ENCODE measurements at regions not wholly inside any gene's neighbourhood (a gene's known extent, or its start where the extent isn't known, plus 50 kb on each side); places are given as distances from the start of the nearest gene placed in this dataset.

- no peak for DNase-seq
These were observed 369.0 kb upstream of the CDIN1 start for GRCh38 chr15:36210426-36210825.

- no peak for DNase-seq
These were observed 361.1 kb upstream of the CDIN1 start for GRCh38 chr15:36218322-36218721.

- no peak for DNase-seq
These were observed 360.4 kb upstream of the CDIN1 start for GRCh38 chr15:36218991-36219390.

DNA sequence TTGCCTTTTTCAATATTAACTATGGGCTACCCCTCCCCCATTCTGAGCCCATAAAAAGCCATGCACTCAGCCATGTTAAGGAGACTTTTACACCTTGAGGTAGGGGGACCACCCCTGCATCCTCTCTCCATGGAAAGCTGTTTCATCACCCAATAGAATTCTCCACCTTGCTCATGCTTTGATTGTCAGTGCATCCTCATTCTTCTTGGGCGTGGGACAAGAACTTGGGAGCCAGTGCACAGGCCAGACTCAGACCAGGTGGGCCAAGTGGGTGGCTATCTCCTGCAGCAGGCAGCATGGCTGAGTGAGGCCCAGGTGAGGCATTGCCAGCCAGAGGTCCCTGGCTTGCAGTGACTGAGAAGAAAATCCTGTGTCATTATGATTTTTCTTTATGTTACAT, 357.4 kb upstream of the CDIN1 start:
- no peak for DNase-seq

DNA sequence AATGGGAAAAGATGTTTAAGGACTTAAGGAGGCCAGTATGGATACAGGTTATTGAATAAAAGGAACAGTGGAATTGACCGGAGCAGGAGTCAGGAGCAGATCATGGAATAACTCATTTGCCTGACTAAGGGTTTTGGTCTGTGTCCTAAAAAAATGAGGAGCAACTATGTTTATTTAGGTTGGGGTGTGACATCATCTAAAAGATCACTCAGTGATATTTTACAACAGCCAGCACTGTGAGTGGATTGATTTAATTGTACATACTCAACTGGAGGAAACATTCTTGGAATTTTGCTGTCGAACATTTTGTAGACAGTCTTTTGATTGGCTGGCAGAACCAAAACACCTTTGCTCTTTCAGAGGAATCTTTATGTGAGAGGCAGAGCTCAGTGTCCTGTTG, 348.6 kb upstream of the CDIN1 start:
- DNase-seq, result no peak

GRCh38 chr15:36232491-36232890, 346.9 kb upstream of the CDIN1 start:
- DNase-seq, result no peak

GRCh38 chr15:36234743-36235142, 344.7 kb upstream of the CDIN1 start:
- no peak for DNase-seq

DNA sequence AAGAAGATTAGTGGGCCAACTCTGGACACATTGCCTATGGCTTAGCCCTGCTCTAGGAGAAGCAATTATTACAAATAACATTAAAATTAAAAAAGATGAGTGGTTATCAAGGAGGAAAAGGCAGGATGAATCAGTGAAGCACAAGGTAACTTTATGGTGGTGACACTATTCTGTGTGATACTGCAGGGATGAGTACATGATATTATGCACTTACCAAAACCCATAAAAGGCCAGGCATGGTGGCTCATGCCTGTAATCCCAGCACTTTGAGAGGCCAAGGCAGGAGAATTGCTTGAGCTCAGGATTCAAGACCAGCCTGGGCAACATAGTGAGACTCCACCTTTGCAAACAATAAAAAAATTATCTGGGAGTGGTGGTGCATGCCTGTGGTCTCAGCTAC, 344.3 kb upstream of the CDIN1 start:
- no peak for DNase-seq

DNA sequence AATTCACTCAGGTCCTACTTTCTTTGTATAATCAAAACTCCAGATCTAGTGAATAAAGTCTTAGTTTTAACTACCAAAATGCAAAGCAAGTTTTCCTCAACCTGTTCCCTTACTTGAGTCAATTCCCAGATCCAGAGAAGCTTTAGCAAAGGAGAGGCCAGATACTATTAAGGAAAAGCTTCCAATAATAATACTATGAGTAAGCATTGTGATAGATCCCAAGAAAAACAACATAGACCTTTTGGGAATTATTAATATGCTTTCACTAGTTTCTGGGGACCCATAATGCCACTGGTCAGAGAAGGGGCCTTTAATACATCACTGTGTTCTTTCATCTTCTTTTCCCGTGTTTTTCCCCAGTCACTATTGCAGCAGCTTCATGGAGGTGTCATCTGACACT, 339.9 kb upstream of the CDIN1 start:
- DNase-seq, result no peak

DNA sequence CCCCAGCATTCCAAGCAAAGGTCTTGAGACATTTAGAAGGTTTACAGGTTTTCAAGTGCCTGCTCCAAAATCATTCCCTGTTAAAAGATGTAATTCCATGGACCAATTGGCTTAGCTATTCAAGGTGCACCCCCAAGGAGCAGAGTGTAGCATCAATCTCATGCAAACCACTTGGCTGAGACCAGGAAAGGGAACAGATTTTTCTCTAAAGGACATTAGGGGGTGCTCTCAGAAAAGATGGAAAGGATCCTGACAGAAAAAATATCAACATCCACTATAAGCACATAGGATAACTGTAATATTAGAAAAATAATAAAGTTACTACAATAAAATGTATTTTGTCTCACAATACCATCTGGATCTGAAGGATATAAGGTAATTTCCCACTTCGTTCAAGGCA, 328.0 kb upstream of the CDIN1 start:
- DNase-seq, result no peak

DNA sequence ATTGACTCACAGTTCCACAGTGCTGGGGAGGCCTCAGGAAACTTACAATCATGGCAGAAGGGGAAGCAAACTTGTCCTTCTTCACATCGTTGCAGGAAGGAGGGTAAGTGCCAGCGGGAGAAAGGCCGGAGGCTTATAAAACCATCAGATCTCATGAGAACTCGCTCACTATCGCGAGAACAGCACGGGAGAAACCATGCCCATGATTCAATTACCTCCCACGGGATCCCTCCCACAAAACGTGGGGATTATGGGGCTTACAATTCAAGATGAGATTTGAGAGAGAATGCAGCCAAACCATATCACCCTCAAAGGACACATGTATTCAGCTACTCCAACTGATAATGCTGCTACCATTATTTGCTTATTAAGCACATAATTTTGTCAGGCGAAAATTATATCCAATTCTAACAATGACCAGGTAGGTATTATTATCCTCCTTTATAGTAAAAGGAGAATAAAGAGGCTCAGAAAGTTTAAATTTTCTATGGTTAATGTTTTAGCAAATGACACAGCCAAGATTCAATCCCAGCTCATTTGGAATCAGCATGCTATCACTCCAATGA, 327.2 kb upstream of the CDIN1 start:
- DNase-seq, result no peak

DNA sequence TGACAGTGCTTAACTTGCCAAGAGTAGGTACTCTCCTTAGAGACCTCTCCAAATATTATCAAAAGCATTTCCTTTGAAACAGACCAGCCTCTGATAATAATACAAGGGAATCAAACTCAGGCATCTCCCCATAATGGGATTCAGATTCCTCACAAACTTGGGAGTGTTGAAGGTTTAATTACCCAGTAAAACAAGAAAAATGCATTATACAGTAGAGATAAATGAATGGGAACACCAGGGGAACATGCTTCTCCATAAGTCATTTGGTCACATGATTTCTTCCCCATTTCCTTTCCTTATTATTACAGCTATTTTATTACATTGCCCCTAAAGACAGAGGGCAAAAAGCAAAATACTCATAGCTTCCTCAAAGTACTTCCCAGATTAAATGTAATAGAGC, 325.0 kb upstream of the CDIN1 start:
- DNase-seq, result no peak

DNA sequence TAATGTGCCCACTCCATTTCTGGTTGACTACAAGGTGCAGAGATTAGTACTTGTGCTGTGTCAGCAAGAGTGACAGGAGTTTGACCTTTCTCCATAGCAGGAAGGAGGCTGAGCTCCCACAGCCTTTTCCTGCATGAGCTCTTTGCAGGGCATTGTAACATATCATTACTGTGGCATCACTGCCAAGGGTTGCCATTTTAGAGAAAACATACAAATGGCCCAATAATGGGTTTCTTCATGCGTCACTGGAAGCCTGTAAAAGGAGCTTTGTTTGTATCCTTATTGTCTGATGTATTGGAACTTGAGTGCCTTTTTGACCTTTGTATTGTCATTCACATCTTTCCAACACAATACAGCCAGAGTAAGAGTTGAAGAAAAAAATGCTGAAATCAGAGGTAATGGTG, 323.0 kb upstream of the CDIN1 start:
- no peak for DNase-seq

GRCh38 chr15:36263666-36264065, 315.8 kb upstream of the CDIN1 start:
- DNase-seq, result no peak

GRCh38 chr15:36265422-36265821, 314.0 kb upstream of the CDIN1 start:
- no peak for DNase-seq

DNA sequence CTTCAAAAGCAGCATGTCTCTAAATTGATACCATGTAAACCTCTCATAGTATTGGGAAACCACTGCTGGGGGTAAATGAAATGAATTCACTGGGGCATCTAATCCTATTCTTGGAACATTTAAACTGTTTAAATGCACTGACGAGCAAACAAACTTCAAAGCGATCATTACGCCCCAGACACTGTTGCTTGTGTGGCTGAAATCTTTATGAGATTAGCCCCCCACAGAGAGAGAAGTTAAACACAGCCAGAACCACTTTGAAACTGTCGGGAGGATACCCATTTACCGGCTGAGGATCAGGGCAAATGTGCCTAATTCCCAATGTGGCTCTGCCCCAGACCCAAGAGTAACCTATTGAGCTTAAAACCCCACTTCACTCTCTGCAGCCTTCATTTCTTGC, 308.4 kb upstream of the CDIN1 start:
- DNase-seq, result no peak

GRCh38 chr15:36275656-36276055, 303.8 kb upstream of the CDIN1 start:
- no peak for DNase-seq

GRCh38 chr15:36278219-36278618, 301.2 kb upstream of the CDIN1 start:
- no peak for DNase-seq

DNA sequence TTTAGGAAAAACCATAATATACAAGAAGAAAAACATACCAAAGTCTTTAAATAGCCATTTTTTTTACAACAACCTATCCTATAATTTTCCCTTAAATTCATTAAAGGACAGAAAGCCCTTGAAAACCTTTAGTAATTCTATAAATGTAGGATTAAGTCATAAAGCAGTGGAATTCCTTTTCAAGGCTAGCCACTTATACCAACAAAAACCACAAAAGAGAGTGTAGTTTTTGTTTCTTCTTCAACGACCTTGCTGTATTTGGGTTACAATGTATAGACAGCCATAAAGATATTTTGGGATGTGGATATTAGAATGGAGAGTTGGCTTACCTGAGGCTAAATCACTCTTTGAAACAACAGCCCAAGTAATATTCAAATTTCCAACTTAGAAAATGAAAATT, 296.6 kb upstream of the CDIN1 start:
- no peak for DNase-seq

- no peak for DNase-seq
These were observed 294.5 kb upstream of the CDIN1 start for GRCh38 chr15:36284911-36285310.

DNA sequence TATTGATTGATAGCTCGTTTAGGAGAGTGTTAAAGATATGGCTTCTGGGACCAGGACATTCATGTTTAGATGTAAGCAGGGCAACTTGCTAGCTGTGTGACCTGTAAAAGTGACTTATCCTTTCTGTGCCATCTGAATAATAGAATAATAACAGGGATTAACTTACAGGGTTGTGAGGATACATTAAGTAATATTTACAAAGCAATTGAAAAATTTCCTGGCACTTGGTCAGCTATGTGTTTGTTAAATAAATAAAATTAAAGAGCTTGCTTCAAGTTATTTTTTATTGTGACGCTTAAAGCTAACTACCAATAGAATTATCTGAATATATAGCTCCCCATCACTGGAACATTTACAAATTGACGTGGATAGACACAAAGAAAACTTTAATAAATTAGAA, 287.9 kb upstream of the CDIN1 start:
- no peak for DNase-seq

DNA sequence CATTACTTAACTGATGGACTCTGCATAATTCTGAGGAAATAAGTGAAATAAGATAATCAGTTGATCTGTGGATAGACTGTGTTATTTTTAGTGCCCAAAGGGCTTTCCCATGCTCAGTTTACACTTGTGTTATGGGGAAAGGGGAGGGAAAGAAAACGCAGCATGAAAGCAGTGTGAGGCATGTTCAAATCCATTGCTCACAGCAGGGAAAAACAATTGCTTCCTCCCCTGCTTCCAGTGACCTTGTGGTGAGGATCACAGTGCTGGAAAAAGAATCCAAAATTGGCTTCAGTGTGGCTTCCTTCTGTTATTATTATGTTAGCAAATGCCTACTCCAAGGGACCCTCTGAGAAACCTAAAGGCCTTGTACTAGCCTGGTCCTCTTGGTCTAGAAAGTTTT, 285.1 kb upstream of the CDIN1 start:
- DNase-seq, result no peak

DNA sequence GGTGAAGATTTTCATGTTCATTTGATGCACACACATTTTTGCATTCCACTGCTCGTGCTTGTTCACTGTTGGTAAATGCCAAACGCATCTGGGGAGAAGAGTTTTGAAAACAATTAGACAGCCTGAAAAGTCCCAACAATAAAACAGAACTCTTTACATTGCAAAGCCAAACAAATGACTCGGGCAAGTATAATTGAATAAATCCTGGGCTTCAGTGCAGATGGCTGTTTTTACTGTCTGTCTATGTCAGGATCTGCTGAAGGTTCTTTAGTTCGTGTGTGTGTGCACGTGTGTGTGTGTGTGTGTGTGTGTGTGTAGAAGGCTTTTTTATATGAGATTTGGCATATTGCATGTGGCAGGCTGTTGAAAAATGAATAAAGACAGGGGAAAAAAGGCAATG, 277.5 kb upstream of the CDIN1 start:
- no peak for DNase-seq

DNA sequence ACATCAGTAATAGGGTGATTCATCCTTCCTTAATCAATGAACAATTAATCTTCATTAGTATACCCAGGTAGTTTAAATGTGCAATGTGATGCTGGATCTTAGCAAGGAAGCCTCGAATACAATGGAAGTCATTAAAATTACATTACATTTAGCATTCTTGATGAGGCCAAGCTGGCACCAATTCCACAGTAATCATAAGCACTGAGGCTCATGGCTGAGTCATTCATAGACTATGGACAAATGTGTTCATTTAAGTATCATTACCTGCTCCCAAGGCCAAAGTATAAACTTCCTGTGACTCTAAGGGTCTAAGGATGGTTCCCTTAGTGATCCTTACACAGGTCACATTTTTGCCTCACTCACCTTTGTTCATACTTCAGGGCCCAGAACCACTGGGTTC, 266.4 kb upstream of the CDIN1 start:
- no peak for DNase-seq

DNA sequence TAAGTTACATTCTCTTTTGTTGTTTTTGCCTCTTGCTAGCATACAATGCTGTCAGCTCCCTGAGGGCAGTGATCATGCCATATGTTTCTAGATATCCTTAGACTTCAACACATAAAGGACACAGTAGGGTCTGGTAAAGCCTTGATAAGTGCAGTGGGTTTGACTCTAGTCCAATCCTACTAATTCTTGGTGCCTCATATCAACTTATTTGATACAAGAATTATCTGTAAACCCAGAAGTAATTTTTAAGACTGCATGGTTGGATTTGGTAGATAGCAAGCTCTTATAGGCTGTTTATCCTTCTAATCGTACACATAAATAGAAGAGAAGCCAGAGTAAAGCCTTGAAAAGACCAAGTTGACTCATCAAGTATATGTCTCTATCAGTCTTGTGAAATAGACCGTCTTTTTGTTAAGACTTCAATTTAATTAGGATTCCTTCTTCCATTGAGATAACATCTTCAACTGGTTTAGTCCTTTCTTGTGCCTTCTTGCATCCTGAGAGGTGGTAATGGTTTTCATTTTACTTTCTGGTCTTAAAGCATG, 265.6 kb upstream of the CDIN1 start:
- no peak for DNase-seq

DNA sequence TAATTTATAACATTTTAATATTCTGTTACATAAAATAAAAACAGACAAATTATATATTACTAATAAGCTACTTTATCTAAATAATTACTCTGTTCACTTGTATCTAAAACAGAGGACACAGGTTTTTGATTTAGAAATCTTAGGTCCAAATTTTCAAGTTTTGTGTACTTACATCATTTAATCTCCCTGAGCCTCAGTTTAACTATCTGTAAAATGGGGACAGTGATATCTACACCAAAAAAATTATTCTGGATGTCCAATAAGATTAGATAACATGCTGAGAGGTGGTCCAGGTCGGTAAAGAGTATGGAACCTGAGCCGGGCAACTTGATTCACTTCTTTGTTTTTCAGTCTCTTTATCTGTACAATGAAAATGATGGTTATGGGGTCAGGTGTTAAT, 263.8 kb upstream of the CDIN1 start:
- no peak for DNase-seq
